HUDEP-2 (cell line): ENCODE measurements at regions not wholly inside any gene's neighbourhood (a gene's known extent, or its start where the extent isn't known, plus 50 kb on each side); places are given as distances from the start of the nearest gene placed in this dataset.
"Not testable (repeated sequence)": the region's sequence is repeated elsewhere in the genome, so short reads cannot be mapped to it uniquely, and the experiment has no call there.

Experiments
- DNase-seq, 76 experiments: peaks; one replicate each; lab custom pipeline; 2025; ENCODE audit not compliant: unreplicated experiment in 76 of 76; lab: John Stamatoyannopoulos, UW

GRCh38 chr2:105506860-105507259, 108.0 kb upstream of the FHL2 start:
- DNase-seq, result not testable (repeated sequence)

- no peak for DNase-seq
Measured at GRCh38 chr2:105504459-105504858, 105.6 kb upstream of the FHL2 start.

- DNase-seq, result no peak
Measured at GRCh38 chr2:105502625-105503334, 103.9 kb upstream of the FHL2 start.

- no peak for DNase-seq
Measured at GRCh38 chr2:105498281-105498846, 99.5 kb upstream of the FHL2 start.

- DNase-seq, result no peak
Measured at GRCh38 chr2:105497094-105497493, 98.2 kb upstream of the FHL2 start.

GRCh38 chr2:105496271-105496670, 97.4 kb upstream of the FHL2 start:
- DNase-seq, result no peak

- DNase-seq, result peak in 11 of 76 experiments; percentile 1 to 22 (median 9)
Measured at GRCh38 chr2:105494683-105495425, 96.0 kb upstream of the FHL2 start.

GRCh38 chr2:105490956-105491355, 92.1 kb upstream of the FHL2 start:
- DNase-seq, result no peak

GRCh38 chr2:105490204-105490603, 91.4 kb upstream of the FHL2 start:
- DNase-seq, result no peak

GRCh38 chr2:105489168-105489878, 90.5 kb upstream of the FHL2 start:
- no peak for DNase-seq

- no peak for DNase-seq
Measured at GRCh38 chr2:105488285-105488684, 89.4 kb upstream of the FHL2 start.

GRCh38 chr2:105487142-105488069, 88.6 kb upstream of the FHL2 start:
- no peak for DNase-seq

GRCh38 chr2:105486762-105487141, 87.9 kb upstream of the FHL2 start:
- no peak for DNase-seq

- DNase-seq, result no peak
Measured at GRCh38 chr2:105478670-105479069, 79.8 kb upstream of the FHL2 start.

- DNase-seq, result not testable (repeated sequence)
Measured at GRCh38 chr2:105477050-105477620, 78.3 kb upstream of the FHL2 start.

- DNase-seq, result no peak
Measured at GRCh38 chr2:105473011-105473410, 74.2 kb upstream of the FHL2 start.

GRCh38 chr2:105470979-105471378, 72.1 kb upstream of the FHL2 start:
- DNase-seq, result no peak

GRCh38 chr2:105469781-105470180, 70.9 kb upstream of the FHL2 start:
- no peak for DNase-seq

- DNase-seq, result no peak
Measured at GRCh38 chr2:105468582-105469042, 69.8 kb upstream of the FHL2 start.

- DNase-seq, result no peak
Measured at GRCh38 chr2:105464325-105464724, 65.5 kb upstream of the FHL2 start.
